ENCODE measurements at regions not wholly inside any gene's neighbourhood (a gene's known extent, or its start where the extent isn't known, plus 50 kb on each side); places are given as distances from the start of the nearest gene placed in this dataset.

- no peak for DNase-seq
These were observed 135.0 kb upstream of the ZNF462 start for GRCh38 chr9:106727969-106728368.

GRCh38 chr9:106728860-106729259, 134.1 kb upstream of the ZNF462 start:
- DNase-seq = no peak

GRCh38 chr9:106731910-106732309, 131.1 kb upstream of the ZNF462 start:
- DNase-seq = no peak

- DNase-seq = no peak
These were observed 129.1 kb upstream of the ZNF462 start for GRCh38 chr9:106733828-106734380.

- no peak for DNase-seq
These were observed 125.5 kb upstream of the ZNF462 start for GRCh38 chr9:106737516-106737915.

- DNase-seq = no peak
These were observed 124.9 kb upstream of the ZNF462 start for GRCh38 chr9:106738109-106738508.

- no peak for DNase-seq
These were observed 117.5 kb upstream of the ZNF462 start for GRCh38 chr9:106745457-106745856.

- DNase-seq = no peak
These were observed 117.1 kb upstream of the ZNF462 start for GRCh38 chr9:106745876-106746275.

- no peak for DNase-seq
These were observed 111.3 kb upstream of the ZNF462 start for GRCh38 chr9:106751681-106752080.

- no peak for DNase-seq
These were observed 110.4 kb upstream of the ZNF462 start for GRCh38 chr9:106752581-106752980.

- no peak for DNase-seq
These were observed 109.8 kb upstream of the ZNF462 start for GRCh38 chr9:106753155-106753671.

- no peak for DNase-seq
These were observed 107.2 kb upstream of the ZNF462 start for GRCh38 chr9:106755736-106756135.

- no peak for DNase-seq
These were observed 105.5 kb upstream of the ZNF462 start for GRCh38 chr9:106757514-106757913.

GRCh38 chr9:106758911-106759310, 104.1 kb upstream of the ZNF462 start:
- DNase-seq = no peak

- DNase-seq = no peak
These were observed 101.5 kb upstream of the ZNF462 start for GRCh38 chr9:106761493-106761892.

- DNase-seq = no peak
These were observed 96.3 kb upstream of the ZNF462 start for GRCh38 chr9:106766616-106767015.

- DNase-seq = no peak
These were observed 93.6 kb upstream of the ZNF462 start for GRCh38 chr9:106769331-106769730.

GRCh38 chr9:106771608-106772007, 91.4 kb upstream of the ZNF462 start:
- no peak for DNase-seq

GRCh38 chr9:106772523-106773290, 90.3 kb upstream of the ZNF462 start:
- no peak for DNase-seq

- DNase-seq = no peak
These were observed 89.2 kb upstream of the ZNF462 start for GRCh38 chr9:106773750-106774149.

- no peak for DNase-seq
These were observed 87.0 kb upstream of the ZNF462 start for GRCh38 chr9:106775960-106776359.

- DNase-seq = no peak
These were observed 83.2 kb upstream of the ZNF462 start for GRCh38 chr9:106779796-106780195.

- no peak for DNase-seq
These were observed 79.8 kb upstream of the ZNF462 start for GRCh38 chr9:106783121-106783520.

- DNase-seq = no peak
These were observed 78.9 kb upstream of the ZNF462 start for GRCh38 chr9:106784076-106784475.

GRCh38 chr9:106785200-106785599, 77.8 kb upstream of the ZNF462 start:
- DNase-seq = no peak

Measured in stimulated activated CD4-positive, alpha-beta T cell treated with anti-CD3 and anti-CD28 coated beads, Interleukin-12 subunit alpha, Interleukin-12 subunit beta, amount 100 ng/mL, for 4 hours (primary cell).